ENCODE measurements at regions not wholly inside any gene's neighbourhood (a gene's known extent, or its start where the extent isn't known, plus 50 kb on each side); places are given as distances from the start of the nearest gene placed in this dataset.
A peak's percentile ranks its signal among the peaks of the same experiment; 100 is the strongest.
"Not testable (repeated sequence)": the region's sequence is repeated elsewhere in the genome, so short reads cannot be mapped to it uniquely, and the experiment has no call there.

DNA sequence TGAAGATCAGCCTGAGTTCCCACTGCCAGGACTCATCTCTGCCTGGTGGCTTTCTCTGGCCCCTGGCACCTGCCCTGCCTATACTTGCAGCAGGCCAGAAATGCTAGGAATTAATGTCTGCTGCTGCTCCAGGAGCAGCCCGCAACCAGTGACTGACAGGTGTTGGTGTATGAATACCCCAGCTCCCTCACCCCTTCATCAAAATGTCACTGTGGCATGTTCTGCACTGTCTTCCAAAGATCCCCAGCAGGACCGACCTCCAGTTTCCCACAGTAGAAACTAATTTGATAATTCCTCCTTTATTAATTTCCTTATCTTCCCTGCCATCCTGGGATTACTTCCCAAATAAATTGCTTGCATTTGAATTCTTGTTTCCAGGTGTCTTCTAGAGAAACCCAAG, 425.4 kb downstream of the BCOR start:
- no peak for DNase-seq (ENCODE audit: low read depth in 3 of 3)

DNA sequence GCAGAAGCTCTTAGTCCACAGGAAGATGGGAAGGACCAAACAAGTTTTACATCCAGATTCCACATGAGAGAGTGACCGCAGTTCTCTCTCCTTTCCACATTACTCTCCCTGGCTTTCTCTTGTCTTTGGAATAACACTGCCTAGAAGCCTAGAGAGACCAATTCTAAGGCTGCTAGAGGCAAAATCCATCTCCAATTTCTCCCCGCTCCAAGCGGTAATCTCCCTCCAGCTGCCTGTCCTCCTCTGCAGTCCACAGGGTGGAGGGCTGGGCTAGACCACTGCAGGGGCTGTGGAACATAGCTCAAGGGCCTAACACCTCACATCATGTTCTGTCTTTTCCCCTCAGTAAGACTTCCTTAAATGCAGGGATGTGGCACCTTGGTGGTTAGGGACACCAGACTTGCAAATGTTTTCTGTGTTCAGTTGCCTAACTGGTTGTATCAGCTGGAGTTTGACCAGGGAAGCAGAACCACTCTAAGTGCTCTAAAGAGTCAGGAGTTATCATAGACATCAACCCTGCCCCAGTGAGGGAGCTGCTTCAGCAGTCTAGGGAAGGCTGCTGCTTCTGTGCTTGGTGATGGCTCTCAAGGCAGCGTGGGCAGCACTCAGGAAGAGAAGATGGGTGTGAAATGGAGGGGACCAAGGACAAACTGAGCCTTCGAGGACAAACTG, 423.1 kb downstream of the BCOR start:
- no peak for DNase-seq (ENCODE audit: low read depth in 3 of 3)

GRCh38 chrX:39675162-39675553, 422.6 kb downstream of the BCOR start:
- no peak for DNase-seq (ENCODE audit: low read depth in 3 of 3)

DNA sequence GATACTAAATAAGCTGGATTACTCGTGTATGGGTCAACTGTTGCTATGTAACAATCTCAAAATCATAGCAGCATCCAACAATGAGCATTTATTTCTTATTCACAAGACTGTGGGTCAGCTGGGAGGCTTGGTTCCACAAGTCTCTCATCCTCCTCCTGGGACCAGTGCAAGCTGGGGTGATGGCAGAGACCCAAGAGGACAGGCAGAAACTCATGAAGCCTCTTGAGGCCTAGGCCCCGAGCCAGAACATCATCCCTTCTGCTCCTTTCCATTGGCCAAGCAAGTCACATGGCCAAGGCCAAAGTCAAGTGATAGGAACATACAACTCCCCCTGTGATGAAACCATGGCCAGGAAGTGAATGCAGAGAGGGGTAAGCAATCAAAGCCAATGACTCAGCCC, 422.1 kb downstream of the BCOR start:
- no peak for DNase-seq (ENCODE audit: low read depth in 3 of 3)

- DNase-seq (ENCODE audit: low read depth in 3 of 3) = no peak
These were observed 421.3 kb downstream of the BCOR start for GRCh38 chrX:39676434-39676833.

DNA sequence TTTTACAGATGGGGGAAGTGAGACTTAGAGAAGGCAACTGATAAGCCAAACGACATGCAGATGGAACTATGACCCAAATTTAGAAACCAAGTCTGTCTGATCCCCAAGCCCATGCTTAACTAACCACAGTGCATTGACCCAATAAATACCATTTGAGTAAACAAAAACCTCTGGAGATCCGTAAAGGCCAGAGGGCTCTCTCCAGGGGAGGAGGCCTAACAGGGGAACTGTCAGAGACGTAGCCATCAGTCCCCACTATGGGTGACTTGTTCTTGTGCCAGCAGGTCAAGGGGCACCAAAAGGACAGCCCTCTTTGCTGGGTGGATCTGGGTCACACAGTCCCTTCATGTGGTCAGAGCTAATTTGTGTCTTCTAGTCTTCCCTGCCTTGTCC, 420.2 kb downstream of the BCOR start:
- no peak for DNase-seq (ENCODE audit: low read depth in 3 of 3)

- no peak for DNase-seq (ENCODE audit: low read depth in 3 of 3)
These were observed 419.6 kb downstream of the BCOR start for GRCh38 chrX:39677978-39678791.

GRCh38 chrX:39678914-39679313, 418.8 kb downstream of the BCOR start:
- DNase-seq (ENCODE audit: low read depth in 3 of 3) = no peak

GRCh38 chrX:39679497-39680157, 418.1 kb downstream of the BCOR start:
- DNase-seq (ENCODE audit: low read depth in 3 of 3) = no peak

DNA sequence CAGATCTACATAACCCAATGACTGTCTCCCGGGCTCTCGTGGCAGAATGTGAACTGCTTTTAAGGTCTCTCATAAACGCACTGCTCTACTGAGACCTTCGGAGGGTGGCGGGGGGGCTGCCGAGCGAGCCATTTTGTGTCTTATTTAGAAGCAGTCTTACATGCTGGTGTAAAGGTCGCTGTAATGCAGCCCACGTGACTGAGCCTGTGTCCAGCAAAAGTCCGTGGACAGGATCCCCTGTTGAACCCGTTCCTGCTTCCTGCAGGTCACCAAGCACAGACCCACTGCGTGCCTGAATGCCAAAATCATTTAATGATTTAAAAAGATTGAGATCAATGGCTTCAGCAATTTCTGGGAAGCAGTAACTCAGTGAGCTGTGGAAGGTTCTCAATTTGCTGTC, 415.9 kb downstream of the BCOR start:
- DNase-seq (ENCODE audit: low read depth in 3 of 3) = no peak

- no peak for DNase-seq (ENCODE audit: low read depth in 3 of 3)
These were observed 415.0 kb downstream of the BCOR start for GRCh38 chrX:39682778-39683177.

DNA sequence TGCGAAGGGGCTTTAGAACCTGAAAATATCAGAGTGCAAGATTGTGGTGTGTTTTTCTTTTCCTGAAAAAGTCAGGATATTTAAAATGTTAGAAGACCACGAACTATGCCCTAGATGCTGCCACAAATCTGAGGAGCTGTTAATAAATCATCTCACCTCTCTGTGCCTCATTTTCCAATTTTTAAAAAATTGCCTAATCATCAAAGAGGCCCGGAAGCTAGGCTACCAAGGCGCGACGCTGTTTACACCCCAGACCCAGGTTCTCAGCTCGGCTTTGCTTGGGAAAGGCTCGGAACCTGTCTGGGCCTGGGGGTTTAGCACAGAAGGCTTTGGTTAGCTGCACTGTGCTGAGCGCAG, 409.6 kb downstream of the BCOR start:
- no peak for DNase-seq (ENCODE audit: low read depth in 3 of 3)

DNA sequence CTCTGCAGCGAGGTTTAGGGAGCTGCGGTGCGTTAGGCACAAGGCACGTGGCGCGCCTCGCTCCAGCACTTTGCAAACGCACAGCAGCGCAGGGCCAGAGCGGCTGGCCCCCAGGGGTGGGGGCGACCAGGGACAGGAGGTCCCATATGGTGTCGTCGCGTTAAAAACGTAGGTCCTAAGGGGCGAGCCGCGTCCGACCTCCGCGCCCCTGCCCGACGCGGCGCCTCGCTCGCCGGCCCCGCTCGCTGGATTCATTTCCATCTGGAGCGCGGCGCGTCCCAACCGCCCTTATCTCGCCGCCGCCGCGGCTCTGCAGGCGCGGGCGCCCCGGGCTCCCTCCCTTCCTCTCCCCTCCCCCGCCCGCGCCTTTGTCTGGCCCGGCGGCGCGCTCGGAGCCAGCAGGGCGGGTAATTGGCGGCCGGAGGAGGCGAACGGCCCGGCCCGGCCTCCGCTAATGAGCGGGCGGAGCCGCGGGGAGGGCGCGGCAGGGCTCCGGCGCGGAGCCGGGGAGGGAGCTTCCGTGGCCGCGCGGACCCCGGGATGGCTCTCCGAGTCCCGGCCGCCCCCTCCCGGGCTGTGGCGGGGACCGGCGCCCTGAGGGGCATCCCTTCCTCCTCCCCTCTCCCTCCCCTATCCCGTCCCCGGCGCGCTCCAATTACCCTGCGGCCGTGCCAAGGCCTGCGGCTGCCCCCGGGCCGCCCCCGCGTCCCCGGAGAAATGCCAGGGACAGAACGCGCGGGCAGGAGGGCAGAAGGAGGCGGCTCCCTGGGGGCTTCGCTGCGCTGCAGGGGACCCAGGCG, 409.0 kb downstream of the BCOR start:
- DNase-seq (ENCODE audit: low read depth in 3 of 3) = peak in 1 of 3 donors; percentile 9

DNA sequence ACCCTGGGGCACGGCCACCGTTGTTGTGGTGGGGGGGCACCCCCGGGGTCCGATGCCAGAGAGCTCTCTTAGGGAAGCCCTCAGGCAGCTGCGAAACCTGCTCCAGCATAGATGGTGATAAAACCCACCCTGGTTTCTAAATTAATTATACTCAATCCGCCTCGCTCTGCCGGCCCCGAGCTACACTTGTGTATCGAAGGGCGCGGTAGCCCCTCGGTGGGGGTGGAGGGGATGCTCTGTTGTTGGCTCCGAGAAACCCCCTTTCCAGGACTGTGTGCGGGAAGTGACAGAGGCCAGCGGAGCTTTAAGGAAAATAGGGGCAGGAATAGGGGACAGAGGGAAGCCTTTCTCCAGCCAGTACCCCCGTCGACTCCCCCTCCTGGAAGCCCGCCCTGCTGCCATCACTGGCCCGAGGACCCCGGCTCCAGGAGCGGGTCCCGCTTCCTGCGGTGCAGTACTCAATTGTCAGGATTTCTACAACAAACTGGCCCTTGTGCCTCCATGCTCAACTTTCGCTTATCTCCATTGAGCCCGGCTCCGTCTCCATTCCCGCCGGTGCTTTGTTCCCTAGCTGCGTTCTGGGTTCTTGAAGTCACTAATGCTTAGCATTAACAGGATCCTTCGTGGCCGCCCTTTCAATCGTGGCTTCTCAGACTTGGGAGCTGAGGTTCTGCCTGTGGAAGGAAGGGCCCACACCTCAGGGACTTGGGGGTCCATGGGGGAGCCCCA, 408.2 kb downstream of the BCOR start:
- no peak for DNase-seq (ENCODE audit: low read depth in 3 of 3)

DNA sequence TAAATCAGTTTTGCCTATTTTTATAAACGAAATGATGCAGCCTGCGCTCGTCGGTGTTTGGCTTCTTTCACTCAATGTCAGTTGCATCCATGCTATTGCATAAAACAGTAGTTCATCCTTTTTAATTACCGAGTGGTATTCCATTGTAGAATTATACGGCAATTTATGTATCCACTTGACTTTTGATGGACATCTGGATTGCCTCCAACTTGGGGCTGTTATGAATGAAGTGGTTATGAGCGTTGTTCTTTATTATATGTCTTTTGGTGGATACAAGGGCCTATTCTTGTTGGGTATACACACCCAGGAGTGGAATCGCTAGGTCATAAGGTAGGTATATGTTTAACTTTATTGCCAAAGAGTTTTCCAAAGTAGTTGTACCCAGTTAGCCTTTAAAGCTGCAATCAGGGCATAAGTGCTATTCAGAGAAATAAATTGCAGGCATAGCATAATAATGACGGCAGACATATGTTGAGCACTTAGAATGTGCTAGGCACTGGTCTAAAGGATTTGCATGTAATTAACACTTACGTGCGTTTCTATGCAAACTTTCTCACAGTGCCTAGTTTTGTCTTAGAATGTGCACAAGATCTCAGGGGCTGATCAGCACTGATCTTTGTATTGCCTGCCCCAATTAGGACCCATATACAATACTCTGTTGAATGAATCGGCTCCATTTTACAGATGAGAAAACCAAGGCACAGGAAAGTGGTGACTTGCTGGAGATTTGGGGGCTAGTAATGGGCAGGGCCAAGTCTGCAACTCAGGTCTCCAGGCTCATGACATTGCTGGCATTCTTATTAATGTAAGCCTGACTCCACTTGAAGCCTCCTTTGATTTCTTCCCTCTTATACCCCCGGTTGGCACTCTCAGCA, 407.0 kb downstream of the BCOR start:
- no peak for DNase-seq (ENCODE audit: low read depth in 3 of 3)

DNA sequence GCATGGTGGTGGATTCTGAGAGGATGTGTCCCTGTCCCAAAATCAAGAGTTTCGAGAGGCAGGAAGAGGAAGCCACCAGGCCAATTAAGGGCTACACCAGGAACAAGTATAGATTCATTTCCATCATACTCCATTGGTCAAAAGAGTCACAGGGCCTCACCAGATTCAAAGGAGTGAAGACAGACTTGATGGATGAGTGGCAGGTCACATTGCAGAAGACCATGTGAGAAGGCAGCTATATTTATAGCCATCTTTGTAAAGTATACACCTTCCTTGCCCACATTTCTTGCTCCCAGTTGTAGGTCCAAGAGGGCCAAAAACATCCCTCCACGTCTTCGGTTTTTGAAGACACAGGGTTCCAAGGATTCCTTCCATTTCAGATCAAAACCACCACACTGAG, 406.0 kb downstream of the BCOR start:
- DNase-seq (ENCODE audit: low read depth in 3 of 3) = no peak

GRCh38 chrX:39692796-39693195, 405.0 kb downstream of the BCOR start:
- no peak for DNase-seq (ENCODE audit: low read depth in 3 of 3)

DNA sequence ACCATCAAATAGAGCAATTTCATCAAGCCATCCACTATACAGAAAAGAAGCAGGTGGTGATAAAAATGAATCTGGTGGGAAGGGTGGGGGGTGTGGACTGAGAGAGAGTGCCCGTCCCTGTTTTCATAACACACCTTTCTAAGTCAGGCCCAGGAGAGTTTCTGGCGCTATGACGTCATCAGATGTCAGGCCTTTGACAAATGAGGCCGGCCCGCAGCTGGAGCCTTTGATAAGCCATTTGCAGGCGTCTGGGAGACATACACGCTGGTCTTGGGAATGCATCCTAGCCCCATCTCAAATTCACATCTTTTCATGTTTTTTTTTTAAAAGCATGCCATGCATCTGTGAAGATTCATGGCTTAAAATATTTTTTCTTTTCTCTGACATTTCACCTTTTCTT, 404.5 kb downstream of the BCOR start:
- no peak for DNase-seq (ENCODE audit: low read depth in 3 of 3)

GRCh38 chrX:39702636-39703035, 395.1 kb downstream of the BCOR start:
- not testable (repeated sequence) for DNase-seq (ENCODE audit: low read depth in 3 of 3)

DNA sequence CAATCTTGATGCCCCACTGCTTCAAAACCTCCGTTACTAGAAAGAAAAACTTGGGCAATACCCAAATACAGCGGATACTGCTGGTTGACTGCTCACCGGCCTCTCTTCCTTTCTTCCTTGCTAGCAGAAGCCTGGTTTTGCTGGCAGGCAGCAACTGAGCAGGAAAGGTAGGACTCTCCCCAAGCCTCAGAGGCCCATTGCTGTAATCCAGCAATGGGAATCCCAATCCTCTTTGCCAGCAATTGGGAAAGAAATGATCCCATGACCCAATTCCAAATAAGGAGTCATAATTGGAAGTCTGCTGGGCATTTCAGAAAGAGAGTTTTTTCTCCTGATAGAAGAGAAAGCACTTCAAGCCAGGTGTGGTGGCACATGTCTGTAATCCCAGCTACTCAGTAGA, 394.5 kb downstream of the BCOR start:
- no peak for DNase-seq (ENCODE audit: low read depth in 3 of 3)

- no peak for DNase-seq (ENCODE audit: low read depth in 3 of 3)
These were observed 393.2 kb downstream of the BCOR start for GRCh38 chrX:39704590-39704989.
